ENCODE measurements at regions not wholly inside any gene's neighbourhood (a gene's known extent, or its start where the extent isn't known, plus 50 kb on each side); places are given as distances from the start of the nearest gene placed in this dataset.
A peak's percentile ranks its signal among the peaks of the same experiment; 100 is the strongest.

DNA sequence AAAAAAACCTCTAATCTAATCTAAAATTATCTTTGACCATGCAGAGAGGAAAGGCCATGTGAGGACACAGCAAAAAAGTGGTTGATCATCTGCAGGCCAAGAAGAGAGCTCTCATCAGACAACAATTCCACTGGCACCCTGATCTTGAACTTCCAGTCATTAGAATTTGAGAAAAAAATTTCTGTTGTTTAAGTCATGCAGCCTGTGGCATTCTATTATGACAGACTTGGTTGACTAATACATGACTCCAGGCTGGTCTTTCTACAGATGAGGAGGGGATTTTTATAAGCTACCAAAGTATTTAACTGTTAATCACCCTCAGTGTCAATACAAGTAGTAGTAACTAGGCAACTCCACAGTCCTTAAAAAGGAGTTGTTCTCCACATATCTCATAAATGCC, 358.5 kb upstream of the RGMB start:
- DNase-seq, result no peak

DNA sequence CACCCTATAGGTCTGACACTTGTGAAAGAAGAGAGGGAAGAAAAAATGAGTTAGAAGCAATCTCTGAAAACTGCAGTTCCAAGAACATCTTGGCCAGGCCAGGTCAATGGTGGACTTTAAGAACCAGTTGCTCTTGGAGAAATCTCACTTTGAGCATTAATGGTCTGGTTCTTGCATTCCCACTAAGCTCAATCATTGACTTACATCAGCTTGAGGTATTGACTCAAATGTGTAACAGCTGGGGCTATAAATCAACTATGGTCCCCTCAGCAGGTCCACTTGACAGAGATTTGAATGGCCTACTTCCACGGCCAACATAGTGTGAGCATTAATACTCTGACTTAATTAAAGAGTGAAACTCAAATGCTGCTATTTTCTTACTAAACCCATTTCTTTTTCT, 357.8 kb upstream of the RGMB start:
- no peak for DNase-seq

GRCh38 chr5:98416541-98416940, 356.9 kb upstream of the RGMB start:
- DNase-seq, result no peak

GRCh38 chr5:98419825-98420224, 353.6 kb upstream of the RGMB start:
- no peak for DNase-seq

DNA sequence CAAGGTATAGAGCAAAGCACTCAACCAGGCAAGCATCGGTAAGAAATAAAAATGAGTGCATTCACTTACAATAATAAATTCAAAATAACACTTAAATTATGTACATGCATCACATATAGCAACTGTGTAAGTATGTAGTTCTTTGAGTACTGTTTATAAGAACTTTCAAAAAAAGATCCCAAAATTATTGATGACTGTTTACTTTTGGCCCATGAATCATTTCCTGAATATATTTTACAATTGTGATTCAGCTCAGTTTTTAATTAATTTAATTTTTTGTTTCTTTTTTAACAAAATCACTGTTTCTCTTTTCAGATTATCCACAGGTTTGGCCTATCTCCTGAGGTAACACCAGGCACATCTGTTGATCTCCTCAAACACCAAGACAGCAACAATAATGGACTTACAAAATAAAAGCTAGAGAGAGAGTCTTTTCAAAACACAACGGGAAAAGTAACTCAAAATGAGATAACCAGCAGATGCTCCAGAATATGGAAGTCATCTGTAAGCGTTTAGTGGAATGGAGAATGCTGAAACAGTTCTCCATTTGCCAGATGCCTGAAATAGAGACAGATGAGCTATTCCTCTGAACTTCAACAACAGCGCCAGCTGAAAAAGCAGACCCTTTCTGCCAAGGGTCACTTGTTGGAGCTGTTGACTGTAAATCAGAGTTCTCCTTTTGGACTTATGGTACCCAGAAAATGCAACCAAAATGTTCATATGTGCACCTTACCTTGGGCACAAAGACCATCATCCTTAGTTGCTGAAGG, 348.6 kb upstream of the RGMB start:
- peak; percentile 60 for DNase-seq

- no peak for DNase-seq
These were observed 347.8 kb upstream of the RGMB start for GRCh38 chr5:98425640-98426039.

DNA sequence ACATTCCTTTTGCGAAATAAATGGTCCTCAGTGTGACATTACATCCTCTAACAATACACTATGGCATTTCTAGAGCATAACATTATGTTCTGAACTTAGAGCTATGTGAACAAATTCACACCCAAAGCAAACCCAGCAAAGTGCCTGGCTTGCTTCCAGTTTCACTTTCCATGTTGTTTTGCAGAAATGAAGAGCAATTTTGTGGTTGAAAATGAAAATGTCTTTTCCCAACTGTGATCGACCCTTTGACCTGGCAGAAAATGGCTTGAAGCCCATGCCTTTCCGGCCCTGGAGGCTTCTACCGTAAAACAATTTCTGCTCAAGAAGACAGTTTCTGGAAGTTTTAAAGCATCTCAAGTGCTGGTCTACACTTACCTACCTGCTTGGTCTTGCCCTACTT, 344.7 kb upstream of the RGMB start:
- DNase-seq, result peak; percentile 51

- no peak for DNase-seq
These were observed 341.1 kb upstream of the RGMB start for GRCh38 chr5:98432378-98432777.

GRCh38 chr5:98433022-98433421, 340.4 kb upstream of the RGMB start:
- no peak for DNase-seq

- no peak for DNase-seq
These were observed 339.8 kb upstream of the RGMB start for GRCh38 chr5:98433673-98434072.

DNA sequence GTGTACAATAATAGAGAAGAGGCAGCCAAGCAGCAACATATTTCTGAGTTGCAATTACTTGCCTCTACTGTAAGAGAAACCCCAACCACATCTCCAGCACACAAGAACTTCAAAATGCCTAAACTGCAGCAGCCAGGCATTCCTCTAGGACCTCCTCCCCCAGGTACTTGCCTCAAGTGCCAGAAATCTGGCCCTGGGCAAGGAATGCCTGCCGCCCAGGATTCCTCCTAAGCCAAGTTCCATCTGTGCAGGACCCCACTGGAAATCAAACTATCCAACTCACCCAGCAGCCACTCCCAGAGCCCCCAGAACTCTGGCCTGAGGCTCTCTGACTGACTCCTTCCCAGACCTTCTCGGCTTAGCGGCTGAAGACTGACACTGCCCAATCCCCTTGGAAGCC, 336.8 kb upstream of the RGMB start:
- DNase-seq, result no peak

DNA sequence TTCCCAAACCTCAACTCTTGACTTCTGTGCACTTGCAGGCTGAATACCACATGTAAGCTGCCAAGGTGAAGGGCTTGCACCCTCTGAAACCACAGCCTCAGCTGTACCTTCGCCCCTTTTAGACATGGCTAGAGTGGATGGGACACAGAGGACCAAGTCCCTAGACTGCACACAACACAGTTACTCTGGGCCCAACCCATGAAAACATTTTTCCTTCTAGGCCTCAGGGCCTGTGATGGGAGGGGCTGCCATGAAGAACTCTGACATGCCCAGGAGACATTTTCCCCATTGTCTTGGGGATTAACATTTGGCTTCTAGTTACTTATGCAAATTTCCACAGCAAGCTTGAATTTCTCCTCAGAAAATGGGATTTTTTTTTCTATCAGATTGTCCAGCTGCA, 331.0 kb upstream of the RGMB start:
- DNase-seq, result no peak

DNA sequence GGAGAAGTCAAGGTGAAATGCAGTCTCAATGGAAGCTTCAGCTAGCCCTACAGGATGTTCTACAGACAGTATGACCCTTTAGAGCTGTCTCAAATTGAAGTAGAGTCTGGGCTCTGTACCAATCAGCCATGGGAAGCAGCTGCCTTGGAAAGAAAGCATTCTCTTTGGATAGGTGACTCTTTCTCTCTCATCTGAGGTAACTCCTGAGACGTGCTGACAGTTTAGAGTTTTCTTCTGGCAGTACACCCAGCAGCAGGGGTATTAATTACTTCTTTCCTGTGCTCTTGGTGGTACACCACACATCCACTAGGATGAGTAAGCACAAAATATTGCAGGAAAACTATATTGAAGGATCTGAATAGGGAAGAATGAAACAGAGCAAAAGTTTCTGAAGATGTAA, 329.6 kb upstream of the RGMB start:
- no peak for DNase-seq

- DNase-seq, result no peak
These were observed 320.2 kb upstream of the RGMB start for GRCh38 chr5:98453296-98453695.

GRCh38 chr5:98454407-98454806, 319.1 kb upstream of the RGMB start:
- no peak for DNase-seq

- no peak for DNase-seq
These were observed 318.6 kb upstream of the RGMB start for GRCh38 chr5:98454904-98455303.

DNA sequence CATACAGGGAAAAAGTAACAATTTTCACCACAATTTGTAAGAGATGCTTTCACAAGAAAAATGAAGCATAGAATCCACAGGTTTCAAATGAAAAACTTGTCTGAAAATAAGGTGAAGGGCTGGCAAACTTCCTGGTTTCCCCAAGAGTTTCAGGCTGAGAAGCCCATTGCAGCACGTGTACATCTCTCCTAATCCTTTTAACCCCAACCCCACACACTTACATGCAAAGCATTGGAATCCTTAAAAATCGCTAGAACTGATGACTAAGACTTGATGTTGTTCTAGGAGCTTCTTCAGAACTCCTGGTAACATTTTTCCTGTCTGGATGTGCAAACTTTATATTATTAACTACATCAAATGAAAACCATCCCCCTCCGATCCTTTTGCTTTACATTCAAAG, 317.8 kb upstream of the RGMB start:
- DNase-seq, result no peak

GRCh38 chr5:98458004-98458403, 315.5 kb upstream of the RGMB start:
- DNase-seq, result no peak

DNA sequence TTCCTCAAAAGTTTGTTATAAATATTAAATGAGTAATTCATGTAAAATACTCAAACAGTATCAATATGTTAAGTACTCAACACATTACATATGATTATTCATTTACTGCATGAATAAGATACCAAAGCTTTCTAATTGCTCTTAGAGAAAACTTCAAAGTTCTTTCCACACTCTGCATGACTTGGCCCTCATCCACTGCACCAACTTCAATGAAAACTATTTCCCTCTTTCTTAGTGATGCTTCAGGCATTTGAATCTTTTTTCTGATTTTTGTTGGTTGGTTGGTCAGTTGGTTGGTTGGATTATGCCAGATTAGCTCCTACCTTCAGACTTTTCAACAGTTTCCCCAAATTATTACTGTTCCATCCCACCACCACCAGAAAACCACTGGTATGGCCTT, 314.7 kb upstream of the RGMB start:
- no peak for DNase-seq

- DNase-seq, result no peak
These were observed 312.9 kb upstream of the RGMB start for GRCh38 chr5:98460536-98460935.

- no peak for DNase-seq
These were observed 312.0 kb upstream of the RGMB start for GRCh38 chr5:98461485-98461884.

DNA sequence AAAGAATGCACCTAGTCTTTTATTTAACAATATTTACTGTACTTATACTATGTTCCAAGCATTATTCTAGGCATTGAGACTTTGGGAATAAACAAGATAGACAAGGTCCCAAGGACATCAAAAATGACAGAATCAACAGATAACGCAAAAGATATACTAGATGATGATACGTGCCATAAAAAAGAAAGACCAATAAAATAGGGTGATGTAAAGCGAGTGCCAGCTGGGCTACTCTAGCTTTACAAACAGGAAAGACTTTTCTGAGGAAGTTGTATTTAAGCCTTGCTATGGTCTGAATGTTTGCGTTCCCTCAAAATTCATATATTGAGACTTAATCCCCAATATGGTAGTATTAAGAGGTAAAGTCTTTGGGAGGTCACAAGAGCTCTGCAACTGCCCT, 310.2 kb upstream of the RGMB start:
- no peak for DNase-seq

- DNase-seq, result no peak
These were observed 309.8 kb upstream of the RGMB start for GRCh38 chr5:98463676-98464075.

- no peak for DNase-seq
These were observed 308.6 kb upstream of the RGMB start for GRCh38 chr5:98464737-98465330.
